C4-2B (cell line): ENCODE measurements at regions not wholly inside any gene's neighbourhood (a gene's known extent, or its start where the extent isn't known, plus 50 kb on each side); places are given as distances from the start of the nearest gene placed in this dataset.

Source experiments
- CTCF ChIP-seq: fragments of 450-650 bp; conservative IDR thresholded peaks from 2 replicates; pipeline ENCODE4 v1.5.1; 2017; ENCODE audit warnings: mild to moderate bottlenecking
- ZFX ChIP-seq: fragments of 450-650 bp; IDR thresholded peaks from 2 replicates; pipeline ENCODE4 v1.6.1; 2017

- TF ChIP-seq CTCF (no peak), ZFX (no peak)
Measured at GRCh38 chr10:47243356-47243755, 56.6 kb upstream of the GDF10 start.
